ES-I3 (cell line): ENCODE measurements at regions not wholly inside any gene's neighbourhood (a gene's known extent, or its start where the extent isn't known, plus 50 kb on each side); places are given as distances from the start of the nearest gene placed in this dataset.
"Not testable (repeated sequence)": the region's sequence is repeated elsewhere in the genome, so short reads cannot be mapped to it uniquely, and the experiment has no call there.

Source experiments
- H3K36me3 ChIP-seq: 2 replicates; pipeline ENCODE4 v1.6.1; 2013; ENCODE audit warnings: mild to moderate bottlenecking, low read length, control low read depth, moderate library complexity; ENCODE audit not compliant: insufficient read depth
- H3K4me1 ChIP-seq: 2 replicates; pipeline ENCODE4 v1.6.1; 2013; ENCODE audit warnings: mild to moderate bottlenecking, control low read depth, low read length; ENCODE audit not compliant: insufficient read depth
- H3K9ac ChIP-seq: 2 replicates; pipeline ENCODE4 v1.6.1; 2013; ENCODE audit warnings: low read depth, mild to moderate bottlenecking, low read length, moderate library complexity
- H3K9me3 ChIP-seq: 2 replicates; pipeline ENCODE4 v1.6.1; 2013; ENCODE audit warnings: mild to moderate bottlenecking, low read length, moderate library complexity; ENCODE audit not compliant: control insufficient read depth, insufficient read depth

DNA sequence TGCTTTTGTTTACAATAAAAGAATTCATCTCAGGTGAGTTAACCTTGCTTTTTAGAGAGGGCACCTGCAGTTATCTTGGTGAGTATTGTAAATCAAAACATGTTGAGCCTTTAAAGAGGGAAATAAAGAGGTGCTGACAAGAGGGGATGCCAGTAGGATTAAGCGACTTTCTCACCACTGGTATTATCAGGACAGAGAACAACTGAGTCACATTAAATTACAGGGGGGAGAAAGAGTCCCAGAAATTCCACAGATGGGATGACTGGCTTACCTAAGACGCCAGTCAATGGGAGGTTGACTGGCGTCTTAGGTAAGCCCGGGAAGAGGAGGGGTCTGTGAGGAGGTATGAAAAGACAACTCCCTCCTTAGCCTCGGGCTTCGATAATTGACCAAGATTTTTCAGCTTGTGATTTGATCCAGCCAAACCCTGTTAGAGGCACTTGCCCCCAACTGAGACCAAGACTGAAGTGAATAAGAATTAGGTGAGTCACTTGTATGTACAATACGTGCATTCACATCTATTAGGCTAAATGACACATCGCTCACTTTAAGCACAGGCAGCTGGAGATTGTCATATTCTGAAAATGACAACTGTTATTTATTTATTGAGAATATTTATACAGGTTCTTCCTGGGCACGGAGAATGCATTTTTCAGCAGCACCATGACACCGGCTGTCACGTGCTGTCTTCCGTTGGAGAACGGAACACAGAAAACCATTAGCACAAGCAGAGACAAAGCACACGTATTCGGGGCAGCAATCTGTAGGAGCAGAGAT is 117.6 kb downstream of the SEM1 start:
- Histone ChIP-seq H3K4me1 (peaks cover 42% of the 10 kb centered on the region), H3K9me3 (no peaks in the 10 kb centered on the region), H3K9ac (peak overlapping the region; percentile 45; the same call in 1 of the 2 replicates), H3K36me3 (no peaks in the 10 kb centered on the region)

GRCh38 chr7:96591159-96591899 is 118.3 kb downstream of the SEM1 start:
- Histone ChIP-seq H3K9me3 (no peaks in the 10 kb centered on the region), H3K4me1 (peaks cover 34% of the 10 kb centered on the region), H3K36me3 (no peaks in the 10 kb centered on the region), H3K9ac (no peak overlapping the region)

- Histone ChIP-seq H3K4me1 (peaks cover 32% of the 10 kb centered on the region), H3K9ac (no peak overlapping the region), H3K9me3 (0 out of 2 replicates have a peak, but pooled peaks cover 4% of the 10 kb centered on the region), H3K36me3 (no peaks in the 10 kb centered on the region)
Observed at GRCh38 chr7:96589038-96589437, 120.6 kb downstream of the SEM1 start.

GRCh38 chr7:96579119-96579518 is 130.5 kb downstream of the SEM1 start:
- Histone ChIP-seq H3K4me1 (no peaks in the 10 kb centered on the region), H3K36me3 (no peaks in the 10 kb centered on the region), H3K9ac (no peak overlapping the region), H3K9me3 (no peaks in the 10 kb centered on the region)

- Histone ChIP-seq H3K9me3 (no peaks in the 10 kb centered on the region), H3K9ac (no peak overlapping the region), H3K4me1 (no peaks in the 10 kb centered on the region), H3K36me3 (no peaks in the 10 kb centered on the region)
Observed at GRCh38 chr7:96578606-96579005, 131.0 kb downstream of the SEM1 start.

GRCh38 chr7:96563409-96563808 is 146.2 kb downstream of the SEM1 start:
- Histone ChIP-seq H3K9me3 (no peaks in the 10 kb centered on the region), H3K9ac (no peak overlapping the region), H3K4me1 (no peaks in the 10 kb centered on the region), H3K36me3 (no peaks in the 10 kb centered on the region)

DNA sequence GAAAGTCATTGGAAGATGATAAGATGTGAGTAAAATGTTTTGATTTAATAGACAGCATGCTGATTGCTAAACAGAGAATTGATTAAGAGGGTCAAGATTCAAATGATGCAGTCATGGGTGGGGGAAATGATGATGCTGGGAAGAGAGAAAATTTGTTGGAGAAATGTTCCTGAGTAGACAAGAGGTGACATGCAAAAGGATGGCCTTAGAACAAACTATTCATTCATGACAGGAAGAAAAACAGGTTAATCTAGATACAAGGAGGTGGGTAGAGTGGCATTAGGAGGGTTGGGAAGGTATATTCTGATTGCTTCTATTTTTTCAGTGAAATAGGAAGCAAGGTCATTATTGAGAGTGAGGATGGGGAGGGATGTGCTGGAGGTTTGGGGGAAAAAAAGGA is 146.7 kb downstream of the SEM1 start:
- Histone ChIP-seq H3K9me3 (no peaks in the 10 kb centered on the region), H3K36me3 (no peaks in the 10 kb centered on the region)

DNA sequence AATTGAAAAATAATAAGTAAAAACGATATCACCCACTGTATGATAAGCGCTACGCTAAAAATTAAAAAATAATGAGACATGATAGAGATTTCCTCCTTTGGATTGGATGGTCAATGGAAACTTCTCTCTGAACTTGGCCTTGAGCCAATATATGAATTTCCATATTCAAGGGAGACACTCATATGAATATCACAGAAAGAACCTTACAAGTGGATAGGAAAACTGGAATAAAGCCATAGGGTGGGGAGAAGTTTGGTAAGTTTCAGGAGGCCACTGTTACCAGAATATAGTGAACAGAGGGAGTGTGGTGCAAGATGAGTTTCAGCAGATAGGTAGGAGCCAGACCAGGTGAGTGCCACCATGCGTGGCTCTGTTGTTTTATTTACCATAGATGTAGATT is 147.2 kb downstream of the SEM1 start:
- H3K36me3 ChIP-seq, result no peaks in the 10 kb centered on the region
- no peaks in the 10 kb centered on the region for H3K9me3 ChIP-seq
- H3K4me1 ChIP-seq, result no peaks in the 10 kb centered on the region
- H3K9ac ChIP-seq, result no peak overlapping the region

More for the DNA sequence above, 146.7 kb downstream of the SEM1 start:
- H3K4me1 ChIP-seq, result no peaks in the 10 kb centered on the region
- H3K9ac ChIP-seq, result no peak overlapping the region

DNA sequence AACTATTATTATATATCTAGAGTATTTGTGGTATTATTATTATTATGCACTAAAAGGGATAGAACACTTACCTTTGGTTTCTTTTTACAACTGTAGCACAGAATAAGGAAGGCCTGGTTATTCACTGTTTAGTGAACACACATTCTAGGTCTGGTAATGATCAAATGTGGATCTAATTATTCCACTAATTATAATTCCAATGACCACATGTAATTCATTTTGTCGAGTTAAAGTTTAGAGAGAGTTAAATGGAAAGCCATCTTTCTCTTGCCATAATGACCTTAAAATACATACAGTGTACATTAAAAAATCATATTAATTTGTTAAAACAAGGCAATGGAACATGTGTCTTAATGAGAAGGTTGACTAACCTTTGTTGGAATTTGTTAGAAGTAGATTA is 147.8 kb downstream of the SEM1 start:
- Histone ChIP-seq H3K9ac (no peak overlapping the region), H3K9me3 (no peaks in the 10 kb centered on the region), H3K4me1 (no peaks in the 10 kb centered on the region), H3K36me3 (no peaks in the 10 kb centered on the region)

- Histone ChIP-seq H3K9ac (no peak overlapping the region), H3K4me1 (no peaks in the 10 kb centered on the region), H3K9me3 (no peaks in the 10 kb centered on the region), H3K36me3 (no peaks in the 10 kb centered on the region)
Observed at GRCh38 chr7:96558530-96558929, 151.1 kb downstream of the SEM1 start.

DNA sequence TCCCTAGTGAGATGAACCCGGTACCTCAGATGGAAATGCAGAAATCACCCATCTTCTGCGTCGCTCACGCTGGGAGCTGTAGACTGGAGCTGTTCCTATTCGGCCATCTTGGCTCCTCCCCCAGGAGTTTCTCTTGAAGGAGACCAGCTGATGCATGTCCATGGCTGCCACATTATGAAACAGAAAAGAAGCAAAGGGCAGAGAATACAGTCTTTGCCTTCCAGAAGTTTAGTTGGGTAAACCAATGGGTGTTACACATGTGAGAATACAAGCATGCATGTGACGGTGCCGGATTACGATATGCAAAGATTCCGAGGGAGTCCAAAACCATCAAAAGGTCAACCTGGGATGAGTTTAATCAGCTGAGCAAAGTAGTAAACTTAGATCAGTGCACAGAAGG is 151.6 kb downstream of the SEM1 start:
- H3K4me1 ChIP-seq, result no peaks in the 10 kb centered on the region
- H3K9ac ChIP-seq, result no peak overlapping the region
- no peaks in the 10 kb centered on the region for H3K9me3 ChIP-seq
- no peaks in the 10 kb centered on the region for H3K36me3 ChIP-seq

DNA sequence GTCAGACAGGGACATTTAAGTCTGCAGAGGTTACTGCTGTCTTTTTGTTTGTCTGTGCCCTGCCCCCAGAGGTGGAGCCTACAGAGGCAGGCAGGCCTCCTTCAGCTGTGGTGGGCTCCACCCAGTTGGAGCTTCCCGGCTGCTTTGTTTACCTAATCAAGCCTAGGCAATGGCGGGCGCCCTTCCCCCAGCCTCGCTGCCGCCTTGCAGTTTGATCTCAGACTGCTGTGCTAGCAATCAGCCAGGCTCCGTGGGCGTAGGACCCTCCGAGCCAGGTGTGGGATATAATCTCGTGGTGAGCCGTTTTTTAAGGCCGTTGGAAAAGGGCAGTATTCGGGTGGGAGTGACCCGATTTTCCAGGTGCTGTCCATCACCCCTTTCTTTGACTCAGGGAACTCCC is 152.0 kb downstream of the SEM1 start:
- not testable (repeated sequence) for H3K9ac ChIP-seq, H3K4me1 ChIP-seq, H3K9me3 ChIP-seq, H3K36me3 ChIP-seq

GRCh38 chr7:96548664-96549063 is 161.0 kb downstream of the SEM1 start:
- no peaks in the 10 kb centered on the region for H3K36me3 ChIP-seq
- no peaks in the 10 kb centered on the region for H3K4me1 ChIP-seq
- no peaks in the 10 kb centered on the region for H3K9me3 ChIP-seq
- H3K9ac ChIP-seq, result no peak overlapping the region

DNA sequence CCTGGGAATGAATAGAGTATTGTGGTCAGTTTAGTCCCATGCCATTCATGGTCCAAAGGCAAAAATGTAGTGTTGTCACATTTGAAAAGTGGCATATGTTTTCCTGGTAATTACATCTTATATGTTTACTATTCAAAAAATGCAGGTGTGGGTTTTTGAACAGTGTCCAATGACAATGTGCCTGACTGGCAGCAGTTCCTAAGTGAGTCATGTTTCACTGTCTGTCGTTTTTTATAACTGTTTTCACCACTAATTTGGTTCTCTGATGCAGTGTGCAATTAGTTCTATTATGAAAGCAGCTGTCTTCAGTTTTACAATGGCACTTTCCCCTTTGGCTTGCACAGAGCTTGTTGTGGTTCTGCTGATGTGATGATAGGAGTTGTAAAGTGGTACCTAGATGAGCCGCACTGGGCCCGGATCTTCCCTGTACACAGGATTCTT is 162.3 kb downstream of the SEM1 start:
- Histone ChIP-seq H3K9ac (no peak overlapping the region), H3K36me3 (no peaks in the 10 kb centered on the region), H3K9me3 (no peaks in the 10 kb centered on the region), H3K4me1 (no peaks in the 10 kb centered on the region)

DNA sequence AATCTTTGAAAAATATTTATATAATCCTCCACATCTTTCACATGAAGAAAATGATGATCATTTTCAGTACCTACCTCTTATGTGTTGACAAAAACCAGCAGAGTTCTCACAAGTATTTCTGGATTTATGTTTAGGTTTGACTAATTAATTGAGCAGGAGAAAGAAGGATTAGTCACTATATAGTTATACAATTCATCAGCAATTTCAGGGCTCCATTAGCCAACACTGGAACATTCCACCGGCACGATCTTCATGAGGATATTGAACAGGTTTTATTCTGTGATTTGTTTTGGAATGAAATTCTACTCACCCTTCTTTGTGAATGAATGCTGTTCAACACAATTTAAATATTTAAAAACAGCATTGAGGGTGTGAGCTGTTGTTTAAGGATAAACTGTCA is 163.2 kb downstream of the SEM1 start:
- Histone ChIP-seq H3K9me3 (no peaks in the 10 kb centered on the region), H3K9ac (no peak overlapping the region), H3K4me1 (no peaks in the 10 kb centered on the region), H3K36me3 (no peaks in the 10 kb centered on the region)
